ENCODE measurements at regions not wholly inside any gene's neighbourhood (a gene's known extent, or its start where the extent isn't known, plus 50 kb on each side); places are given as distances from the start of the nearest gene placed in this dataset.
A peak's percentile ranks its signal among the peaks of the same experiment; 100 is the strongest.
"Not testable (repeated sequence)": the region's sequence is repeated elsewhere in the genome, so short reads cannot be mapped to it uniquely, and the experiment has no call there.

- H4K91ac ChIP-seq (ENCODE audit: low read depth, low read length); H3K4me1 ChIP-seq (ENCODE audit: control insufficient read depth in 1 of 2, insufficient read depth in 2 of 2, low read length in 2 of 2); H2AFZ ChIP-seq (ENCODE audit: insufficient read depth, low read length, poor library complexity); DNase-seq; H3K27me3 ChIP-seq (ENCODE audit: insufficient read depth, low read length); H3K79me1 ChIP-seq (ENCODE audit: low read length); H2BK12ac ChIP-seq (ENCODE audit: low read length); H3K4me3 ChIP-seq (ENCODE audit: low read depth, low read length); H4K12ac ChIP-seq (ENCODE audit: low read depth, low read length); H3K9ac ChIP-seq (ENCODE audit: low read length); H3K14ac ChIP-seq (ENCODE audit: low read length); H3K79me2 ChIP-seq (ENCODE audit: control insufficient read depth, insufficient read depth, low read length, poor library complexity); H3K4me2 ChIP-seq (ENCODE audit: low read length); H2BK5ac ChIP-seq (ENCODE audit: low read depth, low read length, poor library complexity); H3K18ac ChIP-seq (ENCODE audit: low read length); H3K36me3 ChIP-seq (ENCODE audit: control insufficient read depth in 1 of 2, insufficient read depth in 2 of 2, low read length in 2 of 2); H3K23ac ChIP-seq (ENCODE audit: low read length); H3K27ac ChIP-seq (ENCODE audit: low read depth, low read length); H2BK120ac ChIP-seq (ENCODE audit: insufficient read depth, low read length, poor library complexity); H4K8ac ChIP-seq (ENCODE audit: low read depth, low read length); H2AK5ac ChIP-seq (ENCODE audit: low read length); H3K9me3 ChIP-seq (ENCODE audit: insufficient read depth, low read depth, low read length); H3K4ac ChIP-seq (ENCODE audit: low read depth, low read length): not testable (repeated sequence)
- WGBS (ENCODE audit: extremely low coverage, insufficient coverage, insufficient read length): no CpG with 5 or more reads among the region's 4 CpGs
Observed at GRCh38 chr5:112523674-112524263, 104.7 kb upstream of the EPB41L4A start.

DNA sequence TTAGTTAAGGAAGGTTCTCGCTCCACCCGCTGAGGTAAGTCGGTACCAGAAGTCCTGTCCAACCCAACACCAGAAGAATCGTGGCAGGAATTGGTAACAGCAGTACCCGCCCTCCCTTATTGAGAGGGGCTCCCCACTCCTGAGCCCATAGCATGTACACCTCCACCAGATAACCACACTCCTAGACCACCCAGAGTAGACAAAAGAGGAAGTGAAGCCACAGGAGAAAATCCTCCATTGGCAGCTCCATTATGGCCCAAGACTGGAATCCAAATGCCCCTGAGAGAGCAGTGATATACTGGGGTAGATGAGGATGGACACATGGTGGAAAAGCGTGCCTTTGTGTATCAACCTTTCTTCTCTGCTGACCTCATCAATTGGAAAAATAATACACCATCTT is 106.1 kb upstream of the EPB41L4A start:
- no peak overlapping the region for H3K27ac ChIP-seq (ENCODE audit: low read depth, low read length)
- H3K27me3 ChIP-seq (ENCODE audit: insufficient read depth, low read length): no peaks in the 10 kb centered on the region
- no peak overlapping the region for H3K4me2 ChIP-seq (ENCODE audit: low read length)
- H3K18ac ChIP-seq (ENCODE audit: low read length): no peak overlapping the region
- H4K12ac ChIP-seq (ENCODE audit: low read depth, low read length): no peak overlapping the region
- H3K36me3 ChIP-seq (ENCODE audit: control insufficient read depth in 1 of 2, insufficient read depth in 2 of 2, low read length in 2 of 2): no peaks in the 10 kb centered on the region
- H3K79me1 ChIP-seq (ENCODE audit: low read length): no peaks in the 10 kb centered on the region
- no peak overlapping the region for H3K23ac ChIP-seq (ENCODE audit: low read length)
- no peaks in the 10 kb centered on the region for H3K4me1 ChIP-seq (ENCODE audit: control insufficient read depth in 1 of 2, insufficient read depth in 2 of 2, low read length in 2 of 2)
- no peak overlapping the region for H2BK120ac ChIP-seq (ENCODE audit: insufficient read depth, low read length, poor library complexity)
- H2BK12ac ChIP-seq (ENCODE audit: low read length): no peak overlapping the region
- H4K91ac ChIP-seq (ENCODE audit: low read depth, low read length): no peak overlapping the region
- peaks cover 1% of the 10 kb centered on the region for H3K9me3 ChIP-seq (ENCODE audit: insufficient read depth, low read depth, low read length)
- H3K4ac ChIP-seq (ENCODE audit: low read depth, low read length): no peak overlapping the region
- H2AFZ ChIP-seq (ENCODE audit: insufficient read depth, low read length, poor library complexity): no peak overlapping the region
- no CpG with 5 or more reads among the region's 6 CpGs for WGBS (ENCODE audit: extremely low coverage, insufficient coverage, insufficient read length)
- H2AK5ac ChIP-seq (ENCODE audit: low read length): no peak overlapping the region
- H3K14ac ChIP-seq (ENCODE audit: low read length): no peak overlapping the region
- H3K4me3 ChIP-seq (ENCODE audit: low read depth, low read length): no peak overlapping the region
- H3K79me2 ChIP-seq (ENCODE audit: control insufficient read depth, insufficient read depth, low read length, poor library complexity): no peaks in the 10 kb centered on the region
- H2BK5ac ChIP-seq (ENCODE audit: low read depth, low read length, poor library complexity): no peak overlapping the region
- H4K8ac ChIP-seq (ENCODE audit: low read depth, low read length): no peak overlapping the region
- DNase-seq: no peak
- H3K9ac ChIP-seq (ENCODE audit: low read length): no peak overlapping the region

DNA sequence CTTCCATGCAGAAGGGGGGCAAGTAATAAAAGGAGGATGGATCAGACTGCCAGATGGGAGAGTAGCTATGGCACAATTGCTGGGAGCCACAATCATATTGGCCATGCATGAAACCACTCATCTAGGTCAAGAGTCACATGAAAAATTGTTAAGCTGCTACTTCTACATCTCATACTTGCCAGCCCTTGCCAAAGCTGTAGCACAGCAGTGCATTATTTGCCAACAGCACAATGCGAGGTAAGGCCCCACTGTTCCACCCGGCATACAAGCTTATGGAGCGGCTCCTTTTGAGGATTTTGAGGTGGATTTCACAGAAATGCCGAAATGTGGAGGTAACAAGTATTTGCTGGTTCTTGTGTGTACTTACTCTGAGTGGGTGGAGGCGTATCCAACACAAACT is 109.9 kb upstream of the EPB41L4A start:
- no peak overlapping the region for H2BK12ac ChIP-seq (ENCODE audit: low read length)
- H3K27ac ChIP-seq (ENCODE audit: low read depth, low read length): no peak overlapping the region
- H3K4me3 ChIP-seq (ENCODE audit: low read depth, low read length): no peak overlapping the region
- no peak overlapping the region for H3K4me2 ChIP-seq (ENCODE audit: low read length)
- no CpG with 5 or more reads among the region's 5 CpGs for WGBS (ENCODE audit: extremely low coverage, insufficient coverage, insufficient read length)
- no peaks in the 10 kb centered on the region for H3K4me1 ChIP-seq (ENCODE audit: control insufficient read depth in 1 of 2, insufficient read depth in 2 of 2, low read length in 2 of 2)
- H3K23ac ChIP-seq (ENCODE audit: low read length): no peak overlapping the region
- no peak for DNase-seq
- no peak overlapping the region for H3K9ac ChIP-seq (ENCODE audit: low read length)
- no peak overlapping the region for H4K8ac ChIP-seq (ENCODE audit: low read depth, low read length)
- no peak overlapping the region for H3K4ac ChIP-seq (ENCODE audit: low read depth, low read length)
- no peaks in the 10 kb centered on the region for H3K79me1 ChIP-seq (ENCODE audit: low read length)
- H2BK120ac ChIP-seq (ENCODE audit: insufficient read depth, low read length, poor library complexity): no peak overlapping the region
- no peak overlapping the region for H3K18ac ChIP-seq (ENCODE audit: low read length)
- no peaks in the 10 kb centered on the region for H3K27me3 ChIP-seq (ENCODE audit: insufficient read depth, low read length)
- H3K79me2 ChIP-seq (ENCODE audit: control insufficient read depth, insufficient read depth, low read length, poor library complexity): no peaks in the 10 kb centered on the region
- no peak overlapping the region for H4K91ac ChIP-seq (ENCODE audit: low read depth, low read length)
- H4K12ac ChIP-seq (ENCODE audit: low read depth, low read length): no peak overlapping the region
- H3K9me3 ChIP-seq (ENCODE audit: insufficient read depth, low read depth, low read length): peaks cover 1% of the 10 kb centered on the region
- H2AK5ac ChIP-seq (ENCODE audit: low read length): no peak overlapping the region
- H2BK5ac ChIP-seq (ENCODE audit: low read depth, low read length, poor library complexity): no peak overlapping the region
- no peak overlapping the region for H2AFZ ChIP-seq (ENCODE audit: insufficient read depth, low read length, poor library complexity)
- no peaks in the 10 kb centered on the region for H3K36me3 ChIP-seq (ENCODE audit: control insufficient read depth in 1 of 2, insufficient read depth in 2 of 2, low read length in 2 of 2)
- H3K14ac ChIP-seq (ENCODE audit: low read length): no peak overlapping the region

- Histone ChIP-seq H2BK12ac (ENCODE audit: low read length) (no peak overlapping the region), H3K4ac (ENCODE audit: low read depth, low read length) (no peak overlapping the region), H3K23ac (ENCODE audit: low read length) (no peak overlapping the region), H3K79me1 (ENCODE audit: low read length) (no peaks in the 10 kb centered on the region), H3K14ac (ENCODE audit: low read length) (no peak overlapping the region), H4K12ac (ENCODE audit: low read depth, low read length) (no peak overlapping the region), H3K27me3 (ENCODE audit: insufficient read depth, low read length) (no peaks in the 10 kb centered on the region), H4K91ac (ENCODE audit: low read depth, low read length) (no peak overlapping the region), H3K4me1 (ENCODE audit: control insufficient read depth in 1 of 2, insufficient read depth in 2 of 2, low read length in 2 of 2) (no peaks in the 10 kb centered on the region), H2BK5ac (ENCODE audit: low read depth, low read length, poor library complexity) (no peak overlapping the region), H2AK5ac (ENCODE audit: low read length) (no peak overlapping the region), H3K4me3 (ENCODE audit: low read depth, low read length) (no peak overlapping the region), H4K8ac (ENCODE audit: low read depth, low read length) (no peak overlapping the region), H3K9me3 (ENCODE audit: insufficient read depth, low read depth, low read length) (peaks cover 1% of the 10 kb centered on the region), H3K4me2 (ENCODE audit: low read length) (no peak overlapping the region), H3K18ac (ENCODE audit: low read length) (no peak overlapping the region), H3K79me2 (ENCODE audit: control insufficient read depth, insufficient read depth, low read length, poor library complexity) (no peaks in the 10 kb centered on the region), H3K36me3 (ENCODE audit: control insufficient read depth in 1 of 2, insufficient read depth in 2 of 2, low read length in 2 of 2) (no peaks in the 10 kb centered on the region), H2AFZ (ENCODE audit: insufficient read depth, low read length, poor library complexity) (no peak overlapping the region), H3K27ac (ENCODE audit: low read depth, low read length) (no peak overlapping the region), H2BK120ac (ENCODE audit: insufficient read depth, low read length, poor library complexity) (no peak overlapping the region), H3K9ac (ENCODE audit: low read length) (no peak overlapping the region)
- WGBS (ENCODE audit: extremely low coverage, insufficient coverage, insufficient read length): no CpG with 5 or more reads among the region's 5 CpGs
- DNase-seq: peak in 1 of 2 donors; percentile 22
Observed at GRCh38 chr5:112529525-112529924, 110.4 kb upstream of the EPB41L4A start.
